ENCODE measurements at regions not wholly inside any gene's neighbourhood (a gene's known extent, or its start where the extent isn't known, plus 50 kb on each side); places are given as distances from the start of the nearest gene placed in this dataset.
A peak's percentile ranks its signal among the peaks of the same experiment; 100 is the strongest.
"Not testable (repeated sequence)": the region's sequence is repeated elsewhere in the genome, so short reads cannot be mapped to it uniquely, and the experiment has no call there.

DNA sequence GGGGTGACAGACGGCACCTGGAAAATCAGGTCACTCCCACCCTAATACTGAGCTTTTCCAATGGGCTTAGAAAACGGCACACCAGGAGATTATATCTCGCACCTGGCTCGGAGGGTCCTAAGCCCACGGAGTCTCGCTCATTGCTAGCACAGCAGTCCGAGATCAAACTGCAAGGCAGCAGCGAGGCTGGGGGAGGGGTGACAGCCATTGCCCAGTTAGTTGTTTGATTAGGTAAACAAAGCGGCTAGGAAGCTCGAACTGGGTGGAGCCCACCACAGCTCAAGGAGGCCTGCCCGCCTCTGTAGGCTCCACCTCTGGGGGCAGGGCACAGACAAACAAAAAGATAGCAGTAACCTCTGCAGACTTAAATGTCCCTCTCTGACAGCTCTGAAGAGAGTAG, 260.9 kb downstream of the BLID start:
- H3K27ac ChIP-seq (ENCODE audit: low read depth, low read length); H3K9ac ChIP-seq (ENCODE audit: low read depth in 1 of 3, low read length in 3 of 3); H3K9me3 ChIP-seq (ENCODE audit: control insufficient read depth in 3 of 3, low read length in 3 of 3); H3K27me3 ChIP-seq (ENCODE audit: control insufficient read depth in 3 of 3, insufficient read depth in 3 of 3, low read length in 3 of 3); H3K4me3 ChIP-seq (ENCODE audit: low read length in 3 of 3); H3K4me1 ChIP-seq (ENCODE audit: control insufficient read depth in 3 of 3, insufficient read depth in 3 of 3, low read length in 3 of 3); H3K36me3 ChIP-seq (ENCODE audit: control insufficient read depth in 3 of 3, insufficient read depth in 3 of 3, low read length in 3 of 3): not testable (repeated sequence)

DNA sequence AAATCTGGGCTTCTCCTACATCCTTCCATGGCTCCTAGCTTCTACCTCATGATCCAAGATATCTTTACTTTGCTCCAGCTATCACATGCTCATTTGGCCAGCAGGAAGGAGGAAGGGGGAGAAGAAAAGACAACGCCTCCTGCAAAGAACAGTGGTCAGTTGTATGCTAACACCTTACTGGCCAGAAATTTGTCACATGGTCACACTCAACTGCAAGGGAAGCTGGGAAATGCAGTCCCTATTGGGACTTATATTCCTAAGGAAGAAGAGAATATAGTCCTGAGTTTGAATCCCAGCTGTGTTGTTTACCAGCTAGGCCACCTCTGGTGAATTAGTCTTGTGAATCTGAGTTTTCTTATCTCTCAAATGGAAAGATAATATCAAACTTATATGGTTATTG, 272.0 kb downstream of the BLID start:
- Histone ChIP-seq H3K4me3 (ENCODE audit: low read length in 3 of 3) (no peak overlapping the region), H3K36me3 (ENCODE audit: control insufficient read depth in 3 of 3, insufficient read depth in 3 of 3, low read length in 3 of 3) (no peaks in the 10 kb centered on the region), H3K27me3 (ENCODE audit: control insufficient read depth in 3 of 3, insufficient read depth in 3 of 3, low read length in 3 of 3) (no peaks in the 10 kb centered on the region), H3K9me3 (ENCODE audit: control insufficient read depth in 3 of 3, low read length in 3 of 3) (no peaks in the 10 kb centered on the region), H3K4me1 (ENCODE audit: control insufficient read depth in 3 of 3, insufficient read depth in 3 of 3, low read length in 3 of 3) (no peaks in the 10 kb centered on the region), H3K9ac (ENCODE audit: low read depth in 1 of 3, low read length in 3 of 3) (no peak overlapping the region), H3K27ac (ENCODE audit: low read depth, low read length) (no peak overlapping the region)

DNA sequence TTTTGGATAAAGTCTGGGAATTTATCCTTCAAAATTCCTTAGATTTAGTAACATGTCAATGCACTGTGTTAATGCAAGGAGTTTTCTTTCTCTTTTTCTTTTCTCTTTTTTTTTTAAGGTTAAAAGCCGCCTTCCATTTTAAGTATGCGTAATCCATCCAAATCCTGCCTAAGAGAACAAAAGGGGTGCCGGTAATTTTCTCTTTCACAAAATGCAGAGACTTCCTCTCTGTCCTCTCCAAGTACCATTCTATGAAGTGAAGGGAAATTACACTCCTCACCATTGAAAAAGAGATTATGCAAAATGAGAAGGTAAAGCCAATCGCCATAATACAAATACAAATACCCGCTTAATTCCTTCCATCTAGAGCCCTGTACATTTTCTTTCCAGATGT, 273.8 kb downstream of the BLID start:
- Histone ChIP-seq H3K27me3 (ENCODE audit: control insufficient read depth in 3 of 3, insufficient read depth in 3 of 3, low read length in 3 of 3) (no peaks in the 10 kb centered on the region), H3K4me3 (ENCODE audit: low read length in 3 of 3) (no peak overlapping the region), H3K9me3 (ENCODE audit: control insufficient read depth in 3 of 3, low read length in 3 of 3) (no peaks in the 10 kb centered on the region), H3K27ac (ENCODE audit: low read depth, low read length) (no peak overlapping the region), H3K9ac (ENCODE audit: low read depth in 1 of 3, low read length in 3 of 3) (no peak overlapping the region), H3K4me1 (ENCODE audit: control insufficient read depth in 3 of 3, insufficient read depth in 3 of 3, low read length in 3 of 3) (no peaks in the 10 kb centered on the region), H3K36me3 (ENCODE audit: control insufficient read depth in 3 of 3, insufficient read depth in 3 of 3, low read length in 3 of 3) (no peaks in the 10 kb centered on the region)

DNA sequence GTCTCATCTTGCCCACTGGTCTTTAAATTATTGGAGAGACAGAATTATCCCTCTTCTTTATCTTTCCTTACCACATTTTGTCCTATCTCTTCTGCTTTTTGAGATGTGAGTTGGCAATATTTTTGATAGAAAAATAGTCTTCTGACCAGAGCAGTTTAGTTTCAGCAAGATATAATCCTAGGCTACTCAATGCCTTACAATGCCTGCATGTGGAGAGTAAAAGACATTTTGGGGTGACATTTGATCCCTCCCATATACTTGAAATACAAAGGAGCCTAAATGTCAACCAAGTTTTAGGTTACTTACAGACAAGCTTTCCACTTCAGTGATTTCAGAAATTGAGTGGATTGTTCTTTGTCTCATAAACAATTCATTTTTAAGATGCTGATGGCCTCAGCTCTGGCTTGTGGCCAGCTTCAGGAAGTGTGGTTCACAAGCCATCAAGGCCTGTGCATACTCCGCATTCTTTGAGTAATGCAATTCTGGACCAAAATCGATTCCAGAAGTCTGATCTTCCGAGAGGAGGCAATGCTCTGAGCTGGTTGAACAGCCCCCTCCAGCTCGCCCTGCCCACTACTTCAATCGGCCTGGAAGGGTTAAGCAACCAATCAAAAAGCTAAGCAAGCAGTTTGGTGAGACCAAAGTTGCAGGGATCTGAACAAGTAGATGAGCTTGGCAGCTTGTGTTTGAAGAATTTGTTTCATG, 274.4 kb downstream of the BLID start:
- Histone ChIP-seq H3K4me1 (ENCODE audit: control insufficient read depth in 3 of 3, insufficient read depth in 3 of 3, low read length in 3 of 3) (no peaks in the 10 kb centered on the region), H3K9ac (ENCODE audit: low read depth in 1 of 3, low read length in 3 of 3) (no peak overlapping the region), H3K27ac (ENCODE audit: low read depth, low read length) (no peak overlapping the region), H3K36me3 (ENCODE audit: control insufficient read depth in 3 of 3, insufficient read depth in 3 of 3, low read length in 3 of 3) (no peaks in the 10 kb centered on the region), H3K9me3 (ENCODE audit: control insufficient read depth in 3 of 3, low read length in 3 of 3) (no peaks in the 10 kb centered on the region), H3K27me3 (ENCODE audit: control insufficient read depth in 3 of 3, insufficient read depth in 3 of 3, low read length in 3 of 3) (no peaks in the 10 kb centered on the region), H3K4me3 (ENCODE audit: low read length in 3 of 3) (no peak overlapping the region)

DNA sequence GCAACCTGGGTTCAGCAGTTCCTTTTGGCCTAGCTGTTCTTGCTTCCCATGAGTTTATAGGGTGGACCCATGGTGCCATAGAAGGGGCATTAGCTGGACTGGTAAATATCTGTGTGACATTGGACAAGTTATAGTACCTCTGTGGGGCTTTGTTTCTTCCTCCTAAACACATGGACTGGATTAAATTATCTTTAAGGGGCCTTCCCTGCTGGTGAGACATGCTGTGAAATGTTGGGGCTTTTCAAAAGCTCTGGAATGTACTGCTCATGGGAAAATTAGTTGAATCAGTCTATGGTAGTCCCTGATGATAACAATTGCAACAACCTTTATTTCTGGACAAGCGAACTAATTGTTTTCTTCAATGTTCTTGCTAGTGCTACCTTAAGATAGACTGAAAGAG, 276.2 kb downstream of the BLID start:
- Histone ChIP-seq H3K27me3 (ENCODE audit: control insufficient read depth in 3 of 3, insufficient read depth in 3 of 3, low read length in 3 of 3) (no peaks in the 10 kb centered on the region), H3K4me1 (ENCODE audit: control insufficient read depth in 3 of 3, insufficient read depth in 3 of 3, low read length in 3 of 3) (no peaks in the 10 kb centered on the region), H3K36me3 (ENCODE audit: control insufficient read depth in 3 of 3, insufficient read depth in 3 of 3, low read length in 3 of 3) (no peaks in the 10 kb centered on the region), H3K27ac (ENCODE audit: low read depth, low read length) (no peak overlapping the region), H3K4me3 (ENCODE audit: low read length in 3 of 3) (no peak overlapping the region), H3K9me3 (ENCODE audit: control insufficient read depth in 3 of 3, low read length in 3 of 3) (peaks cover 0 to 2% (median 0%) of the 10 kb centered on the region in 3 donors), H3K9ac (ENCODE audit: low read depth in 1 of 3, low read length in 3 of 3) (no peak overlapping the region)

DNA sequence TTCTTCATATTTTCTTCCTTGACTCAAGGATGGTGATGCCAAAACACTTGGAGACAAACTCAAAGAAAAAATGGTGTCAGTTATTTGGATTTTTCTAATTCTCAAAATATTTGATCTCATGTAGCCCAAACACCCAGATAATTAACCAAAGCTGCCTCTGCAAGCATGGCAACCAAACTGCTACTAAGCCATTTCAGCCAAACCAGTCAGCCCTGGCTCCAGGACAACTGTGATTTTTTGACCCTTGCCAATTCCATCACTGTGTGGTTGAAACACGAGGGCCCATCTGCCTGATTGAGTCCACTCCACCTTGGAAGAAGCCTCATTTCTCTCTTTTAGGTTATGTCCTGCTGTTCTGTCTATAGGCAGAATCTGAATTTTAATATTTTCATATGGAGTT, 277.4 kb downstream of the BLID start:
- Histone ChIP-seq H3K9ac (ENCODE audit: low read depth in 1 of 3, low read length in 3 of 3) (no peak overlapping the region), H3K4me3 (ENCODE audit: low read length in 3 of 3) (no peak overlapping the region), H3K27me3 (ENCODE audit: control insufficient read depth in 3 of 3, insufficient read depth in 3 of 3, low read length in 3 of 3) (no peaks in the 10 kb centered on the region), H3K36me3 (ENCODE audit: control insufficient read depth in 3 of 3, insufficient read depth in 3 of 3, low read length in 3 of 3) (no peaks in the 10 kb centered on the region), H3K9me3 (ENCODE audit: control insufficient read depth in 3 of 3, low read length in 3 of 3) (peaks cover 0 to 2% (median 0%) of the 10 kb centered on the region in 3 donors), H3K27ac (ENCODE audit: low read depth, low read length) (no peak overlapping the region), H3K4me1 (ENCODE audit: control insufficient read depth in 3 of 3, insufficient read depth in 3 of 3, low read length in 3 of 3) (no peaks in the 10 kb centered on the region)

DNA sequence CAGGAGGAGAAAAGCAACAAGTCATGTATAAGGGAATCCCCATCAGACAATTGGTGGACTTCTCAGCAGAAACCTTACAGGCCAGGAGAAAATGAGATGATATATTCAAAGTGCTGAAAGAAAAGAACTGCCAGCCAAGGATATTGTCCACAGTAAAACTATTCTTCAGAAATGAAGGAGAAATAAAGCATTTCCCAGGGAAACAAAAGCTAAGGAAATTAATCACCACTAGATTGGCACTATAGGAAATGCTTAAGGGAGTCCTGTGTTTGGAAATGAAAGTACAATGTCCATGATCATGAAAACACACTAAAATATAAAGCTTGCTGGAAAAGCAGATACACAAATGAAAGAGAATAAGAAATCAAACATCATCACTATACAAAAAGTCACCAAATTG, 282.0 kb downstream of the BLID start:
- Histone ChIP-seq H3K9me3 (ENCODE audit: control insufficient read depth in 3 of 3, low read length in 3 of 3) (peaks cover 0 to 2% (median 0%) of the 10 kb centered on the region in 3 donors), H3K4me1 (ENCODE audit: control insufficient read depth in 3 of 3, insufficient read depth in 3 of 3, low read length in 3 of 3) (peaks cover 0 to 3% (median 0%) of the 10 kb centered on the region in 3 donors), H3K9ac (ENCODE audit: low read depth in 1 of 3, low read length in 3 of 3) (no peak overlapping the region), H3K27ac (ENCODE audit: low read depth, low read length) (no peak overlapping the region), H3K36me3 (ENCODE audit: control insufficient read depth in 3 of 3, insufficient read depth in 3 of 3, low read length in 3 of 3) (no peaks in the 10 kb centered on the region), H3K4me3 (ENCODE audit: low read length in 3 of 3) (no peak overlapping the region), H3K27me3 (ENCODE audit: control insufficient read depth in 3 of 3, insufficient read depth in 3 of 3, low read length in 3 of 3) (no peaks in the 10 kb centered on the region)

DNA sequence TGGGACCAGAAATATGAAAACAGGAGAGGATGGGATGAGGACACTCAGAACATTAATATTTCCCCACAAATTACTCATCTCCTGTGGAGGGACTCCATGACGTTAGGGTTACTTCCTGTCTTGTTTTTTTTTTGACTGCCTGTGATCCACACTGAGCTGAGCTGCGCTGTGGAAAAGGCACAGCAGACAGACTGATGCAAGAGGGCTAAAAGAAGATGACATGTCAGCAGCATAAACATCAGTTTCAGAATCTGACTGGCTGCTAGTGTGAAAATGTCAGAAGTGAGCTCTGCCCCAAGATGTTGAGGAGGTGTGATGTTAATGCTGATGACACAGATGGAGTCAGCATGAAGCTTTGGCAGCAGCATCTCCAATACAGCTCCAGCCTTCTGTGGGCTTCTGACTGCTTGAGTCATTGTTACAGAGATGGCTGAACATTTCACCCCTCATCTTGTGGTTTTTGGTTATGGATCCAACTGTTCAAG, 286.8 kb downstream of the BLID start:
- Histone ChIP-seq H3K27me3 (ENCODE audit: control insufficient read depth in 3 of 3, insufficient read depth in 3 of 3, low read length in 3 of 3) (no peaks in the 10 kb centered on the region), H3K4me1 (ENCODE audit: control insufficient read depth in 3 of 3, insufficient read depth in 3 of 3, low read length in 3 of 3) (peaks cover 0 to 3% (median 0%) of the 10 kb centered on the region in 3 donors), H3K9ac (ENCODE audit: low read depth in 1 of 3, low read length in 3 of 3) (no peak overlapping the region), H3K9me3 (ENCODE audit: control insufficient read depth in 3 of 3, low read length in 3 of 3) (no peaks in the 10 kb centered on the region), H3K36me3 (ENCODE audit: control insufficient read depth in 3 of 3, insufficient read depth in 3 of 3, low read length in 3 of 3) (no peaks in the 10 kb centered on the region), H3K27ac (ENCODE audit: low read depth, low read length) (peak overlapping the region; percentile 5), H3K4me3 (ENCODE audit: low read length in 3 of 3) (no peak overlapping the region)

DNA sequence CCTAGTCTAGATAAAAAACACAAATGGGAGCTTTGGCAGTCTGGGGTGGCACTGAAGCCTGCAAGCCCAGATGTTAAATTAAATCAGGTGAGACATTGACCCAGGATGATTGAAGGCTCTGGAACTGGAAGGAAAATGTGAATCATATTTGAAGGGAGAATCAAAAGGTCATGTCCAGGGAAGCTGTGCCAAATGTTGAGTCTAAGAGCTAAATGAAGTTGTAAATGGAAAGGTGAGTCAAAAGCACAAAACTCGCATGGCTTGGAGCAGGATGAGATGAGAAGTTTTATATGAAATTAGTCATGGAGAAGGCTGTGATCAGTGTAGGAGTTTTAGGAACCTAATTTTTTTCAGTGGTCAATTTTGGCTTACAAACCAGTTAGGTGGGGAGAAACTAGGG, 301.1 kb downstream of the BLID start:
- H3K27ac ChIP-seq (ENCODE audit: low read depth, low read length) = no peak overlapping the region
- H3K27me3 ChIP-seq (ENCODE audit: control insufficient read depth in 3 of 3, insufficient read depth in 3 of 3, low read length in 3 of 3) = no peaks in the 10 kb centered on the region
- H3K9me3 ChIP-seq (ENCODE audit: control insufficient read depth in 3 of 3, low read length in 3 of 3) = peaks cover 0 to 4% (median 4%) of the 10 kb centered on the region in 3 donors
- no peak overlapping the region for H3K4me3 ChIP-seq (ENCODE audit: low read length in 3 of 3)
- H3K36me3 ChIP-seq (ENCODE audit: control insufficient read depth in 3 of 3, insufficient read depth in 3 of 3, low read length in 3 of 3) = no peaks in the 10 kb centered on the region
- H3K9ac ChIP-seq (ENCODE audit: low read depth in 1 of 3, low read length in 3 of 3) = no peak overlapping the region
- no peaks in the 10 kb centered on the region for H3K4me1 ChIP-seq (ENCODE audit: control insufficient read depth in 3 of 3, insufficient read depth in 3 of 3, low read length in 3 of 3)

DNA sequence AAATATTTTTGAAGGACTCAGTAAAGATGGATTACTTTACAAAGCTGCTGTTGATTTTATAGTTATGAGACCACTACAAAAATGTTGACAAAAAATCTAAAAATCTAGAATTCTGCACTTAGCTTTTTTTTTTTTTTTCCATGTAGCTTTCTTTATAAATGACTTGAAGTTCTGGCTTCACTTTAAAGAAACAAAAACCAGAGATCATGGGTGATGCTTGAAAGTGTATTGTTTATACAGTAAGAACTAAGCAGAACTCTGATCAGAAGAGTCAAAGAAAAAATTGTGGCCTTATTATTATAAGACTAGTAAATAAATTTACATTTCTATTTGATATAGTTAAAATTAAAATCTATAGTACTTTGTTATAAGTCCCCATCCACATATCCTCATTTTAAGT, 301.7 kb downstream of the BLID start:
- Histone ChIP-seq H3K9ac (ENCODE audit: low read depth in 1 of 3, low read length in 3 of 3) (no peak overlapping the region), H3K36me3 (ENCODE audit: control insufficient read depth in 3 of 3, insufficient read depth in 3 of 3, low read length in 3 of 3) (no peaks in the 10 kb centered on the region)

More for the DNA sequence above, 301.7 kb downstream of the BLID start:
- Histone ChIP-seq H3K27me3 (ENCODE audit: control insufficient read depth in 3 of 3, insufficient read depth in 3 of 3, low read length in 3 of 3) (no peaks in the 10 kb centered on the region), H3K4me1 (ENCODE audit: control insufficient read depth in 3 of 3, insufficient read depth in 3 of 3, low read length in 3 of 3) (no peaks in the 10 kb centered on the region), H3K4me3 (ENCODE audit: low read length in 3 of 3) (no peak overlapping the region), H3K9me3 (ENCODE audit: control insufficient read depth in 3 of 3, low read length in 3 of 3) (peaks cover 0 to 4% (median 4%) of the 10 kb centered on the region in 3 donors), H3K27ac (ENCODE audit: low read depth, low read length) (no peak overlapping the region)

All from skeletal muscle tissue (tissue), 3 donors.